GM19043 (cell line): ENCODE measurements at regions not wholly inside any gene's neighbourhood (a gene's known extent, or its start where the extent isn't known, plus 50 kb on each side); places are given as distances from the start of the nearest gene placed in this dataset.

ENCODE experiments used
- ATAC-seq: cut with Tn5 transposase; IDR thresholded peaks from one replicate; pipeline ENCODE4 v1.9.1; 2021; ENCODE audit warnings: low read depth; ENCODE audit not compliant: unreplicated experiment

GRCh38 chr10:112080231-112080630, 103.3 kb downstream of the GPAM start:
- no peak for ATAC-seq

- no peak for ATAC-seq
Observed at GRCh38 chr10:112082120-112082519, 101.4 kb downstream of the GPAM start.

GRCh38 chr10:112083472-112083871, 100.1 kb downstream of the GPAM start:
- ATAC-seq: no peak

- ATAC-seq: no peak
Observed at GRCh38 chr10:112087953-112088456, 95.6 kb downstream of the GPAM start.

- ATAC-seq: no peak
Observed at GRCh38 chr10:112091703-112092102, 91.9 kb downstream of the GPAM start.

GRCh38 chr10:112092519-112092918, 91.0 kb downstream of the GPAM start:
- no peak for ATAC-seq

GRCh38 chr10:112094984-112095383, 88.6 kb downstream of the GPAM start:
- no peak for ATAC-seq

- ATAC-seq: no peak
Observed at GRCh38 chr10:112095731-112096130, 87.8 kb downstream of the GPAM start.

- ATAC-seq: no peak
Observed at GRCh38 chr10:112098682-112099081, 84.9 kb downstream of the GPAM start.
